DLD1 (cell line): ENCODE measurements at regions not wholly inside any gene's neighbourhood (a gene's known extent, or its start where the extent isn't known, plus 50 kb on each side); places are given as distances from the start of the nearest gene placed in this dataset.
"Not testable (repeated sequence)": the region's sequence is repeated elsewhere in the genome, so short reads cannot be mapped to it uniquely, and the experiment has no call there.

Experiments
- in situ Hi-C: cut with HindIII; loops from 2 replicates; pipeline ENCODE4 v1.10.0; 2017; ENCODE audit warnings: low sequenced_read_pairs

- in situ Hi-C loops: no loop called here
Measured at GRCh38 chr21:38039369-38039768, 123.1 kb upstream of the KCNJ6 start.

GRCh38 chr21:38039841-38040240 is 123.6 kb upstream of the KCNJ6 start:
- in situ Hi-C loops: no loop called here

GRCh38 chr21:38041493-38041892 is 125.2 kb upstream of the KCNJ6 start:
- in situ Hi-C loops: no loop called here

GRCh38 chr21:38042246-38042645 is 126.0 kb upstream of the KCNJ6 start:
- in situ Hi-C loops: no loop called here

DNA sequence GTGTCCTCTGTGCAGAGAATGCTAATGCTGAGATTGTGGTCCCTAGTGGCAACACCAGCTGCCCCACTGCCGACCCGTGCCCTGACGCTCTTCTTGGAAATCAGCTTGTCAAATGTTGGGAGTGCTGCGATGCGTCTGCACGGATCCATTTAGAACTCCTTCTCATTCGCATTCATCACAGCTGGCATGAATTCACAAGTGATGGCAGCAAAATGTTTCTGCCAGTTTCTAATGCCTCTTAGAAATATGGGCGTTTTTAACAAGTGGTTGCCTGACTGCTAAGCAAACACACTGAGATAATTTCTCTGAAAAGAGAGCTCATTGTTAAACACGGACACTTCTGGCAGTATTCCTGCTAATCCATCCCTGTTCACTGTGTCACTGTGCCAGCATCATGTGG is 131.9 kb upstream of the KCNJ6 start:
- in situ Hi-C loops: no loop called here

DNA sequence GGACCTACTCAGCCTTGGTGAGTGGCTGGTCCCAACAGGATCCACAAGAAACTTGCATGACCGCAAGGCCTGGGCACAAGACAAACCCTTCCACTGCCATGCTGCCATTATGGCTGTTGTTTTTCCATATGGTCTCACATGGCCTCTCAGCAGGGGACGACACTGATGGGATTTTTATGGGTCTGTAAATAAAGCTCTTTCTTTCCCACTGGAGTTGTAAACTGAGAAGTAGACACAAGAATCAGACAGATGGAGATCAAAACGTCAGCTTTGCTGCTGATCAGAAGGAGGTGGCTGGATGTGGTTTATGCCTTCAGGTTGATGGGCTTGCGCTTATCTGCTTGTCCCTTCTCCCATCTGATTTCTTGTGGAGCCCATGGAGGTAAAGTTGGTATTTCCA is 138.1 kb upstream of the KCNJ6 start:
- in situ Hi-C loops: no loop called here

DNA sequence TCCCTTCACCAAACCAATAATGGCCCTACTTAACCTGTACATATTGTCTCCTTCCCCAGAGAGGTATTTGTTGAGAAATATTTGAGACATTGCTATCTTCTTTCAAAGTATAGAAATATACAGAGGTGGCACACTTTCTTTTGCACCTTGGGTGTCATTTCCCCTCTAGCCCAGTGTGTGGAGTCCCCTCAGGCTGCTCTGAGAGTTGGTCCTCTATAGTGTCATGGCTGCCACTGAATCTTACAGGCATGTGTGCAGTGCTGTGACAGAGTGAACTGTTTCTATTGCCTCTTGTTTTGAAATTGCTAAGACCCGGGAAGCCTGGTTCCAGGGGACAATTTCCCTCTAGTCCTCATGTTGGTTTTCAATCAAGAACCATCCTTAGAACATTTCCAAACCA is 140.2 kb upstream of the KCNJ6 start:
- in situ Hi-C loops: no loop called here

GRCh38 chr21:38057626-38058025 is 141.4 kb upstream of the KCNJ6 start:
- in situ Hi-C loops: no loop called here

DNA sequence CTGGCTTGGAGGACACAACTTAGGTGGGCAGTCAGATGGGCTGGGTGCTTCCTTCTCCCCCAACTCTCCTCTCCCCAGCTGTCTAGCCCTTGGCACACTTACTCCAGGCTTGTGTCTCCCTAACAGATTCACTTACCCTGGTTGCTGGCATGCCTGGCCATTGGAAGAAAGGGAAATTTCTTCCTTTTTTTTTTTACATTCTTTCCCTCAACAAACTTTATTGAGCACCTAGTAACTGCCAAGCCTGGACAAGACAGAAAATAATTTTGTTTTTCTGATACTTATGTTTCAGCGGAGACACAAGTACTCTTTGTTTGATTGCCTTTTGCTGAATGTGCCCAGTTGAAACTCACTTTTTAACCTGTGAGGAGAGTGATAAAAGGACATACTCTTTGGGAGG is 144.3 kb upstream of the KCNJ6 start:
- in situ Hi-C loops: no loop called here

GRCh38 chr21:38067086-38067739 is 151.0 kb upstream of the KCNJ6 start:
- in situ Hi-C loops: no loop called here

- in situ Hi-C loops: no loop called here
Measured at GRCh38 chr21:38072489-38072888, 156.2 kb upstream of the KCNJ6 start.

DNA sequence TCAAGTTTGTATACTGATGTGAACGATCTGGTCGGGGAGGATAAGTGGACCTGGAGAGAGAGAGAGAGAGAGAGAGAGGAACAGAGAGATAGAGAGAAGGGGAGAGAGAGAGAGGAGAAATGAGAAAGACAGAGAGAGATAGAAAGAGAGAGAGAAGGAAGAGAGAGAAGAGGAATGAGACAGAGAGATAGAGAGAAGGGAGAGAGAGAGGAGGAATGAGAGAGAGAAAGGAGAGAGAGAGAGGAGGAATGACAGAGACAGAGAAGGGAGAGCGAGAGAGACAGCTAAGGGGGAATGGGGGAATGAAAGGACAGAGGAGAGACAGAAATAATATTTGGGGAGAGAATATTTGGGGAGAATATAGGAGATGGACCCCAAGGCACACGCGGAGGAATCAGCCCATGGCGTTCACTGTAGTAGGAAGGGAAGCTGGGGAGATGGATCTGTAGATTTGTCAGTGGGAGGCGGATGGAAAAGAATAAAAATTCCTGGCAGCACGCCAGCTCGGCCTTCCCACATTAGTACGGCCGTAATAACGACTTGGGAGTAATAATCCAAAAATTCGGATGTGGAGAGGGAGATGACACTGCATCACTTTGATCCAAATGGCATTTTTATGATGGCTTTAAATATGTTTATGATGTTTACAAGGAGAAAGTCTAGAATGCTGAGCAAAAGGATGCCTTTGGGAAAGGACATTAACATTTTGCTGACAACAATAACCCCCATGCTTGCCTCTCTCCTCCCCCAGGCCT is 159.8 kb upstream of the KCNJ6 start:
- in situ Hi-C loops: no loop called here

DNA sequence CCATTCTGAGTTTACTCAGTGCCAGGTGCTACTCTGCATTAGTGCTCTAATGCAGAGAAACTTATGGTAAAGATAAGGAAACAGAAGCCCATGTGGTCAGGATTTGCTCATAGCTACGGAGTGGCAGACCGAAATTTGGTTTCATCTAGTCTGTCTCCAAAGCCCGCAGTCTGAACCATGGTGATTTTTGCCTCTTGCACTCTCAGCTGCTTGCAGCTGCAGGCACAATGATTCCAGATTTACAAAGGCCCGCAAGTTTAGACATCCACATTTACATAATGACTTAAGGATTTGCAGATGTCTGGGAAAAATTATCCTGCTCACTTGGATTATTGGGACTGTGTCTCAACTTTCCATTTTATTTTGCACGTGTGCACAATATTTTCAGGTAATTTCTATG is 161.3 kb upstream of the KCNJ6 start:
- in situ Hi-C loops: no loop called here

DNA sequence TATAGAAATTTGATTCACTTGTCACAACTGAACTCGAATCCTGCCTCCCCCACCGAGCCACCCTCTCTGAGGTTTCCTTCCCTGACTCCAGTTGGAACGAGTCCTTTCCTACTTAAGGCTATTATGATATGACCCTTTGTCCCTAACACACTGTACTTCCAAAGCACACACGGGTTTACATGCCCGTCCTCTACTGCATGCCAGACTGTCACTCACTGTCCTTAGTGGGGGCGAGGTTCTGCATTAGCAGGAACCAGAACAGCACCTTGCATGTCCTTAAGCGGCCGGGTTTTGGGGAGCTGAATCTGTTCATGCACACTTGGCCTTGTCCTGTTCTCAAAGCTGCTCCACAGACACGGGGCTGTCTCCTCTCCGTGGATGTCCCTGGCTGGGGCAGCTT is 164.6 kb upstream of the KCNJ6 start:
- in situ Hi-C loops: no loop called here

GRCh38 chr21:38081708-38082107 is 165.5 kb upstream of the KCNJ6 start:
- in situ Hi-C loops: no loop called here

- in situ Hi-C loops: no loop called here
Measured at GRCh38 chr21:38082936-38083485, 166.8 kb upstream of the KCNJ6 start.

DNA sequence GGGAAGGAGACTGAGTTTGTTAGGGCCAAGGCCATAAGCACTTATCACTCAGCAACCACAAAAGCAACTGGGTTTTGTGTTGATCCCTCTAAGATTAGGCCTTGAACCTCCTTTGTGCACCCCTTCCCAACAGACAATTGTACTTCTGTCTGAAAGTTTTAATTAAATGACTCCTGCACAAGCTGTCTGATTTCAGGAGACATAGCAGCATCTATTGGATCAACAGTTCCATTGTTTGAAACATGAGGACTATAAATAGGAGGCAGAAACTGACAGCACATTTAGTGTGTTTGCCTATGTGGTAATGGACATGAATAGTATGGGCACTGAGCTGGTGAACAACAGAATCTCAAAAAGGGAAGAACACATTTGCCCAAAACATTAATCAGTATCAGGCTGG is 167.3 kb upstream of the KCNJ6 start:
- in situ Hi-C loops: no loop called here

DNA sequence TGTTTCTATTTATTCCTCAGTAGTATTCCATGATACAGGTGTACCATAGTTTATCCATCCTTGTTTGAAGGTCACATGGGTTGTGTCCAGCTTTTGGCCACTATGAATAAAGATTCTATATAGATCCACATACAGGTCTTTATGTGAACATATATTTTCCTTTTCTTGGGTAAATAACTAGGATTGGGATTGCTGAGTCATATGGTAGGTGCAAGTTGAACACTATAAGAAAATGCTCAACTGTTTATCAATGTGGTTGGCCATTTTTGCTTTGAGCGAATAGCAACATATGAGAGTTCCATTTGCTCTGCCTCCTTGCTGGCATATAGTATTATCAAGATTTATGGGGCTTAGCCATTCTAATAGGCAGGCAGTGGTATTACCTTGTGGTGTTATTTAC is 170.2 kb upstream of the KCNJ15 start:
- in situ Hi-C loops: no loop called here

- in situ Hi-C loops: no loop called here
Measured at GRCh38 chr21:38088916-38089762, 167.7 kb upstream of the KCNJ15 start.

- in situ Hi-C loops: no loop called here
Measured at GRCh38 chr21:38089763-38090046, 167.1 kb upstream of the KCNJ15 start.

DNA sequence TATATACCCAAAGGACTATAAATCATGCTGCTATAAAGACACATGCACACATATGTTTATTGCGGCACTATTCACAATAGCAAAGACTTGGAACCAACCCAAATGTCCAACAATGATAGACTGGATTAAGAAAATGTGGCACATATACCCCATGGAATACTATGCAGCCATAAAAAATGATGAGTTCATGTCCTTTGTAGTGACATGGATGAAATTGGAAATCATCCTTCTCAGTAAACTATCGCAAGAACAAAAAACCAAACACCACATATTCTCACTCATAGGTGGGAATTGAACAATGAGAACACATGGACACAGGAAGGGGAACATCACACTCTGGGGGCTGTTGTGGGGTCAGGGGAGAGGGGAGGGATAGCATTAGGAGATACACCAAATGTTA is 165.7 kb upstream of the KCNJ15 start:
- in situ Hi-C loops: not testable (repeated sequence)

- in situ Hi-C loops: no loop called here
Measured at GRCh38 chr21:38092051-38092450, 164.7 kb upstream of the KCNJ15 start.
